Loucy (cell line): ENCODE measurements at regions not wholly inside any gene's neighbourhood (a gene's known extent, or its start where the extent isn't known, plus 50 kb on each side); places are given as distances from the start of the nearest gene placed in this dataset.

Experiments
- CTCF ChIP-seq: fragments of 200-600 bp; sonication (generic); conservative IDR thresholded peaks from 2 replicates; pipeline ENCODE4 v1.5.1; 2014; ENCODE audit warnings: mild to moderate bottlenecking, antibody characterized with exemption, low read length
- EZH2phosphoT487 ChIP-seq: fragments of 200-600 bp; IDR thresholded peaks from 2 replicates; pipeline ENCODE4 v1.6.1; 2018; ENCODE audit warnings: antibody characterized with exemption, mild to moderate bottlenecking, moderate library complexity, borderline replicate concordance

DNA sequence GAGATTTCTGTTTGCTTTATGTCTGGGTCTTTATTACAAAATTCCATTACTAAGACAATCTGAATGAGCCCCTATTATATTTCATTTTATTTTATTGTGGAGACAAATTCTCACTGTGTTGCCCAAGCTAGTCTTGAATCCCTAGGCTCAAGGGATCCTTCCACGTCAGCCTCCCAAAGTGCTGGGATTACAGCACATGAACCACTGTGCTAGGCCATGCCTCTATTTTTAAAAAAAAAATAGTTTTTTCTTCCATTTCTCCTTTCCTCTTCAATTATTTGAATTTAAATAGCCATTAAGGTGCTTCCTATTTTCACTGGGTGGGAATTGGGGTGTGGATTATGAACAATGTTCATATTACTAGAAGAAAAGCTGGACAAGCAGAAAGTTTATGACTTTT lies 1587.4 kb downstream of the GRIK2 start:
- TF ChIP-seq CTCF, result no peak
- TF ChIP-seq EZH2phosphoT487, result no peak
